HG03097 (cell line): ENCODE measurements at regions not wholly inside any gene's neighbourhood (a gene's known extent, or its start where the extent isn't known, plus 50 kb on each side); places are given as distances from the start of the nearest gene placed in this dataset.
"Not testable (repeated sequence)": the region's sequence is repeated elsewhere in the genome, so short reads cannot be mapped to it uniquely, and the experiment has no call there.

Experiments
- ATAC-seq: cut with Tn5 transposase; IDR thresholded peaks from one replicate; pipeline ENCODE4 v1.9.1; 2021; ENCODE audit not compliant: unreplicated experiment, low FRiP score

GRCh38 chr4:170386971-170387370, 297.2 kb upstream of the AADAT start:
- no peak for ATAC-seq

- no peak for ATAC-seq
These were observed 296.8 kb upstream of the AADAT start for GRCh38 chr4:170386511-170386910.

DNA sequence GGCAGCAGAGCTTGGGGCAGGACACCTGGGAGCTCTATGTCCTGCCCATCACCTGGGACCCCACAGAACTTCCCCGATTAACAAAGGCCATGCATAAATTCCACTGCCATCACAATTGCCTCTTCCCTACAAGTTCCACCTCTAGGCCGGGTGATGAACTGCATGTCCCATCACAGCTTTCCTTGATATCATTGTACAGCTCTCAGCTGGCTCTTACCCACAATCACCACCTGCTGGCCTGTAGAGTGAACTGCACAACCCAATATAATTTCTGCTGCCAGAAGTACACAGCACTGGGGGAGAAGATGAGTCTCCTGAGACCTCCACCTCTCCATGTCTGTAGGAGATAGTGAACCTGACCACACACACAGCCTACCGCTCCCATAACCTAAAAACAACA, 285.0 kb upstream of the AADAT start:
- peak; percentile 99 for ATAC-seq

- no peak for ATAC-seq
These were observed 259.2 kb upstream of the AADAT start for GRCh38 chr4:170348945-170349344.

DNA sequence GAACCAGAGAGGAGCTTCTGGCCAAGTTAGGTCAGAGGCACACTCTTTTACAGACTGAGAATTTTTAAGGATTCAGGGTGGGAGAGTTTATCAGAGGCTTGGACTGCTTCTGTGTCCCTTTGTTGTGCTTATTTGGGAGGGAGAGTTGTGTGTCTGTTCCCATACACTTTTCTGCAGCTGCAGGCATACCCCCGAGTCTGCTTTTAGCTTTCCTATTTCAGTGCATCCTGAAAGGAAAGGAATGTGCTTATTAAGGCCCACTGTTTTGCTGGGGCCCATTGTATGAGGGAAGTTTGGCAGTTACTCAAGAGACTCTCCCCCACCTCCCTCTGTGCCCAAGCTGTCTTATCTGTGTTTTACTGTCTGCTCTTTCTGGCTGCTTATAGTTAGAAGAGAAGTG, 257.4 kb upstream of the AADAT start:
- ATAC-seq, result not testable (repeated sequence)

- no peak for ATAC-seq
These were observed 249.8 kb upstream of the AADAT start for GRCh38 chr4:170339522-170339921.

DNA sequence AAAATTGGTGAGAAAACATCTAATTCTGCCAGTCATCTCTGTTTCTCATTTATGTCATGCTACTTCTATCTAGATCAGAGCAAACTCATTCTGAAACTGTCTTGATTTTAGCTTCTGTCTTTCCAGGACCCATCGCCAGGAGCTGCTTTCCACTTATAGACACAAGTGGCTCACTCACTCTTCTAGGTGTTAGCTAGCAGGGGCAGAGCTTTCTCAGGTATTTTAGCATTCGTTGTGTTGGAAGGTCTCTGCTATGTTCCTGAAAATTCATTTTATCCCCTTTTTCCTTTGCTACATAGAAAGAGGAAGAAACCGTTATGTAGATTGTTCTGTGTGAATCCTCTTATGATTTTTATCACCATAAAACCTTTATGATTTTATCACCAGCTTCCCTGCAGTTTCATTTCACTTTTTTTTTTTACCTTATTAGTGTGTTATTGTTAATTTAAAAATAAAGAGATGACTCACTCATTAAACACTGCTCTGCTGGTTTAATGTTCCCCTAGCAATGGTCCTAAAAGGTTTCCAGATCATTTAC, 246.6 kb upstream of the AADAT start:
- peak; percentile 82 for ATAC-seq

- no peak for ATAC-seq
These were observed 235.8 kb upstream of the AADAT start for GRCh38 chr4:170325599-170325998.

DNA sequence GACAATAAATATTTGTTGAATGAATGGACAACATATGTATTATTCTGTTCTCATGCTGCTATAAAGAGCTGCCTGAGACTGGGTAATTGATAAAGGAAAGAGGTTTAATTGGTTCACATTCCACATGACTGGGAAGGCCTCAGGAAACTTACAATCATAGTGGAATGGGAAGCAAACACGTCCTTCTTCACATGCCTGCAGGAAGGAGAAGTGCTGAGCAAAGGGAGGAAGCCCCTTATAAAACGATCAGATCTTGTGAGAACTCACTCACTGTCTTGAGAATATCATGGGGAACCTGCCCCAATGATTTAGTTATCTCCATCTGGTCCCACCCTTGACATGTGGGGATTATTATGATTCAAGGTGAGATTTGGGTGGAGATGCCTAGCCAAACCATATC, 233.9 kb upstream of the AADAT start:
- no peak for ATAC-seq

- ATAC-seq, result no peak
These were observed 217.4 kb upstream of the AADAT start for GRCh38 chr4:170307182-170307581.

- ATAC-seq, result no peak
These were observed 216.5 kb upstream of the AADAT start for GRCh38 chr4:170306208-170306607.

DNA sequence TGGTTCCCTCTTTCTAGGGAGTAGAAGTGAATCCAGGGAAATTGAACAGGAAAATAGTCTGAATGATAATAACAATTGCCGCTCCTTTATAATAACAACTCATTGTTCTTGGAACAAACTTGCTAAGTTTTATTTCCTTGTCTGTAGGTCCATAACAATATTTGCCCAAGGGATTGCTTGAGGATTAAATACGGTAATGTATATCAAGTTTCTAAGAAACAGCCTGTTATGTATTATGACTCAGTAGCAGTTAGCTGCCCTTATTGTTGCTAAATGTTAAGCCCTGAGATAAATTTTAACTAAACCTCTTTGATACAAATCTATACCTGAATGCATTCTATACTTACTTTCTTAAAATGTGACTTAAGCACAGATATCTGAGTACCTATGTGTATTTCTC, 215.9 kb upstream of the AADAT start:
- no peak for ATAC-seq

DNA sequence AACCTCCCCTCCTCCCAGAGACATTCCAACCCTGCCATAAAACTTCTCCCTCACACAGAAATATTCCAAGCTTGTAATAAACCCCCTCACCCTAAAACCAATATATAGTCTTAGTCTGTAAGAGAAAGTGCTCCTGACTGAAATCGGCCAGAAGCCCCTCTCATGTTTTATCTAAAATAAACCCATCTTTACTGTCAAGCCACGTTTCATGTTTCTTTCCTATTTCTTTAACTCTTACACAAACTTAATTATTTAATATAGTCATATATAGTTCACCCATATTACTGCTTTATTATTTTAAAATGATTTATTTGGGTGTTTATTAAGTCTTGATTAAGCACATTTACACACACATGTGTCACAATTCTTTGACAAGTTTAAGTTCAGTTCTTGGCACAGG, 191.3 kb upstream of the AADAT start:
- no peak for ATAC-seq

DNA sequence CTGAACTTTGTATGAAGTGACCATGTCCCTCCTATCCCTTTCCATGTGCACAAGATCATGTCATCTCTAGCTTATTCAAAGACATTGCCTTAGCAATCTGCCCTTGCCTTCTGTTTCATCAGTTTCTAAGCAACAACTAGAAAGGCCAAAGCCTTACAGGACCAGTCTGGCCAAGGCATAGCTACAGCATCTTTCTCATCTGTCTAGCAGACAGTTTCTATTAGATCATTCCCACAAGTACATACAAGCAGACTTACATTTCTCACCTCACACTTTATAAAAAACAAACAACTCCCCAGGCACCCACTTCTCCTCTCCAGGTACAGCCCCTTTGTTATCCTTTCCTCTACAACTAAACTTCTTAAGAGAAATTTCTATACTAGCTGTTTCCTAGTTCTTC, 188.7 kb upstream of the AADAT start:
- ATAC-seq, result no peak

DNA sequence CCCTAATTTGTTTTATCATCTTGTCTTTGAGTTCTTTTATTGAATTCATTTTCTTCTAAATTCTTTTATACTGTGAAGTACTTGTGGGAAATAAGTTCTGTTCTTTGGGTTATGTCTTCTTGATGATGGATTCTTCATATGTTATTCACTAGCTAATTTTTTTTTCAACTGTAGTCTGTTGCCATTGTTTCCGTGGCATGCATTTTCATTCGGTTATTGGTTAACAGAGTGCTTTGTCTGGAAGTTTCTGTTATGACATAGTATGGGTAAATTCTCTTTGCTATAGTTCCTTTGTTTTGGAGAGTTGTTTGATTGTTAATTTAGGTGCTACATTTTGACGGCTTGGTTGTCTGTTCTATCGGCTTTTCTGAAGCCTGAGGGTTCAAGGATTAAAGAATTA, 184.9 kb upstream of the AADAT start:
- ATAC-seq, result no peak

DNA sequence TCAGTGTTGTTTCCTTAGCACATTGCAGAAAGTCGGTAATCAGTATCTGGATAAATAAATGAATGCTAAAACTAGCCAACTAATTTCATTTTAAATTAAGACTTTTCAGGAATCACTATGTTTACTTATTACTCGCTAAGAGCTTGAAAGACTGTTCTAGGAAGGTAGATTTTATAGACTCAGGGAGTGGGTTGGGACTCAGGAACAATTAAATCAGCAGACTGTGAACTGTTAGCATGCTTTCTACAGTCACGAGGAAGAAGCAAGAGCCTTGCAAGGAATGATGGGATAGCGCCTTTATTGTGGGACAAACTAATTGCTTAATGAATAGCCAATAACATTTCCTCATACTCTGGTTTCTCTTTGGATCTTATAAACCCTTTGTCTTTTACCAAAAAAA, 183.2 kb upstream of the AADAT start:
- no peak for ATAC-seq

GRCh38 chr4:170271723-170272122, 182.0 kb upstream of the AADAT start:
- no peak for ATAC-seq

- no peak for ATAC-seq
These were observed 180.9 kb upstream of the AADAT start for GRCh38 chr4:170270628-170271027.

DNA sequence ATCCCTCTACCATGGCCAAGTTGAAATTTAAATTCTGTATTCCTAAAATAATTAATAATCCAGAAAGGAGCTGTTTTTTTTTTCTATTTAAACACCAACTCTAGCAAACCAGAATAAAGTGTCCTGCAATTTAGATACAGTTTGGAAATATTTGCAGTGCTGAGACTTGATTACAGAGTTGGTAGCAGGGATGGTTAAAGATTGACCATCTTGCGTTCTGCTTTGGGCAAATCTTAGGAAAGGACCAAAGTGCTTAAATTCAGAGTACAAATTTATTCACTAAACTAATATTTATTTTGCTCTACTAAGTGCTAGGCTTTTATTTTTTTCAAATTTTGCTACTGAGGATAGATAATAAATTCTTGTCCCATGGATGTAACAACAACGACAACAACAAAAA, 180.2 kb upstream of the AADAT start:
- ATAC-seq, result no peak

DNA sequence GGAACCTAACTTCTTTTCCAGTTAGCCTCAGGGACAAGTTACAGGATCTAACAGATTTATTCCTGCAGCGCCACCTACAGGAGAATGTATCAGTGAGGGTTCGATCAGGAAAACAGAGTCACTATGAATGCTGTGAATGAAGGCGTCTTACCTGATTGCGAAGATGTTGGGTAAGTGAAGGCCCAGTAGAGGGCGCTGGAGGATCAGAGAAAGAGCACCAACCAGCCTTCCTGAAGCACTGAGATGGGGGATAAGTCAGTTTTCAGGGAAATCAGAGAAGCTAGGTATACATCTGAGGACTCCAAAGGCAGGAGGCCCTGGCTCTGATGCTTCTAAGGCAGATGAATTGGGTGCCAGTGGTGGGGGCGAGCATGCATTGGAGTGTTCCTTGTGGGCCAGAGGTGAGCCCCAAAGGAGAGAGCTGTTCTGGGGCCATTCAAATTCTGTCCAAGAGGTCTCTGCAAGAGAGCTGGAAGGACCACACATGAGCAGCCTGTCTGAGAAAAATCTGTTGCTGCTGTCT, 169.9 kb upstream of the AADAT start:
- ATAC-seq, result peak; percentile 98

- ATAC-seq, result no peak
These were observed 167.1 kb upstream of the AADAT start for GRCh38 chr4:170256807-170257206.

DNA sequence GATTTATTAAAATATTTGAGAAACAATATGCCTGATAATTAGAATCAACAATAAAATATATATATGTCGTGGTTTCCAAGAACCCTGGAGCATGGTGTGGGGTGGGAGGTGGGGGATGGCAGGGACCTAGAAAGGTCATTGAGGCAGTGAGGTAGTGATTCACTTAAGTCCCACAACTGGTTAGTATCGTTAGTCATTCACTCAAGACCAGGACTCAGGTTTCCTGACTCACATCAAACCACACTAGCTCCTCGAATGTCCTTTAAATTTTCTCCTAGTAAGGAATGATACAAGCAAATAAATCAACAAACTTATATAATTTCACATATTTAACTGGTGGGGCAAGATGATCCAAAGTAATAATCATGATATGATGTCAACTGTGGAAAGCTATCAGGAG, 158.8 kb upstream of the AADAT start:
- no peak for ATAC-seq

DNA sequence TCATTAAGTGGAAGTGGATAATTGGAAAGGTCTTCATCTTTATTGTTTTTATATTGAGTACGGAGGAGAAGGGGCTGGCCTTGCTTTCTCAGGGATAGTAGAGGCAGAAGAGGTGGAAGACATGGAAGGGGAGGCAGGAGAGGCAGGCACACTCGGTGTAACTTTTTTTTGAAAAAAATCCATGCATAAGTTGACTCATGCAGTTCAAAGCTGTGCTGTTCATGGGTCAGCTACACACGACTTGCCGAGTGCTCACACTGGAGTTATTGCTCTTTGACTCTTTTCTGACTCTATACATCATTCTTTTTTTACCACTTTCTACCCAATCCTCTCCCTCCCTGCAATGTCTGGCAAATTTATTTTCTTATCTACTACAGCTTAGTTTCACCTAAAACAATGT, 158.3 kb upstream of the AADAT start:
- ATAC-seq, result no peak
